Gastroesophageal sphincter (tissue), 3 donors: ENCODE measurements at regions not wholly inside any gene's neighbourhood (a gene's known extent, or its start where the extent isn't known, plus 50 kb on each side); places are given as distances from the start of the nearest gene placed in this dataset.

Experiments used
- EP300 ChIP-seq: sonication (generic); formaldehyde crosslinking; IDR thresholded peaks from one replicate; pipeline ENCODE4 v1.6.1; 2017; ENCODE audit warnings: antibody characterized with exemption, mild to moderate bottlenecking
- POLR2A ChIP-seq, 2 donors: fragments of 450-650 bp; IDR thresholded peaks; one replicate each; pipeline ENCODE4 v1.6.1; 2017; ENCODE audit warnings: antibody characterized with exemption in 2 of 2, mild to moderate bottlenecking in 2 of 2, moderate library complexity in 1 of 2
- POLR2AphosphoS5 ChIP-seq: sonication (generic); formaldehyde crosslinking; IDR thresholded peaks from one replicate; pipeline ENCODE4 v1.6.1; 2017; ENCODE audit warnings: antibody characterized with exemption
- TF ChIP-seq, protein P1 (sequence below), 4 experiments: fragments of 200-600 bp in 2 of 4; fragments of 450-650 bp in 2 of 4; sonication (generic) in 1 of 4; IDR thresholded peaks; one replicate each; pipeline ENCODE4 v1.5.1; 2017 to 2019; ENCODE audit warnings: antibody characterized with exemption in 4 of 4, mild to moderate bottlenecking in 2 of 4, moderate library complexity in 2 of 4

DNA sequence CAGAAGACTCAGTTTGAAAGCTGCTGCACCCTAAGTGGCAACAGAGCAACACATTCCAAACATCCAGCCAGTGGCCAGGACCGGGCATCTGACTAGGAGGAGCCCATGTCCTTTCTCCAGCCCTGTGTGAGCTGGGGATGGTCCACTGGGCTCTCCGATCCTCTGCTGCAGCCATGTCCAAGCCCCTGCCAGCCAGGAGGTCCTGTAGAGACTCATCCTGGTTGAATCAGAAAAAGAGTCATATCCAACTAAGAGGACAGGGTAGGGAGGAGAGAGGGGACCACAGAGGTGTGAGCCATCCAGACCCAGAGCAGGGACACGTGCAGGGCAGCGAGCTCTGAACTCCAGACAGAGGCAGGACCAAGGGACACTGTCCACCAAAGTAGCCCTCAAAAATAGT, 163.0 kb upstream of the CDH5 start:
- TF ChIP-seq, protein P1, sequence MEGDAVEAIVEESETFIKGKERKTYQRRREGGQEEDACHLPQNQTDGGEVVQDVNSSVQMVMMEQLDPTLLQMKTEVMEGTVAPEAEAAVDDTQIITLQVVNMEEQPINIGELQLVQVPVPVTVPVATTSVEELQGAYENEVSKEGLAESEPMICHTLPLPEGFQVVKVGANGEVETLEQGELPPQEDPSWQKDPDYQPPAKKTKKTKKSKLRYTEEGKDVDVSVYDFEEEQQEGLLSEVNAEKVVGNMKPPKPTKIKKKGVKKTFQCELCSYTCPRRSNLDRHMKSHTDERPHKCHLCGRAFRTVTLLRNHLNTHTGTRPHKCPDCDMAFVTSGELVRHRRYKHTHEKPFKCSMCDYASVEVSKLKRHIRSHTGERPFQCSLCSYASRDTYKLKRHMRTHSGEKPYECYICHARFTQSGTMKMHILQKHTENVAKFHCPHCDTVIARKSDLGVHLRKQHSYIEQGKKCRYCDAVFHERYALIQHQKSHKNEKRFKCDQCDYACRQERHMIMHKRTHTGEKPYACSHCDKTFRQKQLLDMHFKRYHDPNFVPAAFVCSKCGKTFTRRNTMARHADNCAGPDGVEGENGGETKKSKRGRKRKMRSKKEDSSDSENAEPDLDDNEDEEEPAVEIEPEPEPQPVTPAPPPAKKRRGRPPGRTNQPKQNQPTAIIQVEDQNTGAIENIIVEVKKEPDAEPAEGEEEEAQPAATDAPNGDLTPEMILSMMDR (IDR thresholded peaks at IDR 0.05), result no peak
- no peak for TF ChIP-seq POLR2AphosphoS5
- no peak for TF ChIP-seq EP300
- TF ChIP-seq POLR2A (IDR thresholded peaks at IDR 0.05), result no peak
